HFF-Myc (cell line): ENCODE measurements at regions not wholly inside any gene's neighbourhood (a gene's known extent, or its start where the extent isn't known, plus 50 kb on each side); places are given as distances from the start of the nearest gene placed in this dataset.
"Not testable (repeated sequence)": the region's sequence is repeated elsewhere in the genome, so short reads cannot be mapped to it uniquely, and the experiment has no call there.

Source experiments
- DNase-seq: peaks from one replicate; pipeline ENCODE4 v3.0.0-alpha.2; 2011; ENCODE audit warnings: low read depth; ENCODE audit errors: extremely low read depth
- H3K4me3 ChIP-seq: replicated peaks from 2 replicates; pipeline ENCODE4 v1.5.1; 2011; ENCODE audit warnings: low read depth, mild to moderate bottlenecking, control low read depth, low read length
- TF ChIP-seq, protein P1 (sequence below): IDR thresholded peaks from 2 replicates; pipeline ENCODE4 v1.5.1; 2012; ENCODE audit warnings: mild to moderate bottlenecking, low read depth, low read length, control low read depth; ENCODE audit errors: missing control alignments

DNA sequence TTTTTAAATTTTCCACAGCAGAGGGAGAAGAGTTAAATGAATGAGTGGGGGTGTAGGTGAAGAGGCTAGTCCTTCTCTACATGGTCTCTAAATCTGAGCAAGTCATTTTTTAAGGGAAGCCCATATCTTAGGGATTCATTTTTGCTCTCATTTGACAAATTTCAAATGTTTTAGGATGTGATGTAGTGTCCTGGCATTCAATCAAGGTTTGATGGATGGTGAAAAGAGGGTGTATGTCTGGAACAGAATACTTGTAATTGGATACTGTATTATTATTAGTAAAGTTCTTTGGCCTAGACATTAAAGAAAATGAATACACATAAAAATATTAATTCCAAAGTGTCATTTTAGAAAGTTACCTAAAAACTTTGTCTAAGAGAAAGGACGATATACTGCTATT is 167.8 kb upstream of the PTBP2 start:
- no peak overlapping the region for H3K4me3 ChIP-seq
- DNase-seq: no peak

DNA sequence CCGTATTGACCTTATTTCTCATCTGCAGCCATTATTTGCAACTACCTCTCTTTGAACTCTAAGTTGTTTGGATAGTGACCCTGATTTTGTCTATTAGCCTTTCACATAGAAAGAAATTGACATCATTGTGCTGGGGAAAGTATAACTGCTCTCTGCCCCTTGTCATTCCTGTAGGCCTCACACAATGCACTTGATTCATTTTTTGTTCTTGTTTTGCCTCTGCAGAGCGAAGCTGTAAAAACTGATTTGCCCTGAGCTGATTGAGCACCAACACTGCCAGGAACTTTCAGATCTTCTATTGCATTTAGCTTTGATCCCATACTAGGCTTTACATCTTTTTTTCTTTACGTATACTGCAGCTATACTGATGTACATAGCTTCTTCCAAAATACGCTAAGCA is 167.2 kb upstream of the PTBP2 start:
- TF ChIP-seq, protein P1, sequence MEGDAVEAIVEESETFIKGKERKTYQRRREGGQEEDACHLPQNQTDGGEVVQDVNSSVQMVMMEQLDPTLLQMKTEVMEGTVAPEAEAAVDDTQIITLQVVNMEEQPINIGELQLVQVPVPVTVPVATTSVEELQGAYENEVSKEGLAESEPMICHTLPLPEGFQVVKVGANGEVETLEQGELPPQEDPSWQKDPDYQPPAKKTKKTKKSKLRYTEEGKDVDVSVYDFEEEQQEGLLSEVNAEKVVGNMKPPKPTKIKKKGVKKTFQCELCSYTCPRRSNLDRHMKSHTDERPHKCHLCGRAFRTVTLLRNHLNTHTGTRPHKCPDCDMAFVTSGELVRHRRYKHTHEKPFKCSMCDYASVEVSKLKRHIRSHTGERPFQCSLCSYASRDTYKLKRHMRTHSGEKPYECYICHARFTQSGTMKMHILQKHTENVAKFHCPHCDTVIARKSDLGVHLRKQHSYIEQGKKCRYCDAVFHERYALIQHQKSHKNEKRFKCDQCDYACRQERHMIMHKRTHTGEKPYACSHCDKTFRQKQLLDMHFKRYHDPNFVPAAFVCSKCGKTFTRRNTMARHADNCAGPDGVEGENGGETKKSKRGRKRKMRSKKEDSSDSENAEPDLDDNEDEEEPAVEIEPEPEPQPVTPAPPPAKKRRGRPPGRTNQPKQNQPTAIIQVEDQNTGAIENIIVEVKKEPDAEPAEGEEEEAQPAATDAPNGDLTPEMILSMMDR: no peak
- no peak overlapping the region for H3K4me3 ChIP-seq
- no peak for DNase-seq

More for the DNA sequence above, 167.8 kb upstream of the PTBP2 start:
- TF ChIP-seq, protein P1: no peak

DNA sequence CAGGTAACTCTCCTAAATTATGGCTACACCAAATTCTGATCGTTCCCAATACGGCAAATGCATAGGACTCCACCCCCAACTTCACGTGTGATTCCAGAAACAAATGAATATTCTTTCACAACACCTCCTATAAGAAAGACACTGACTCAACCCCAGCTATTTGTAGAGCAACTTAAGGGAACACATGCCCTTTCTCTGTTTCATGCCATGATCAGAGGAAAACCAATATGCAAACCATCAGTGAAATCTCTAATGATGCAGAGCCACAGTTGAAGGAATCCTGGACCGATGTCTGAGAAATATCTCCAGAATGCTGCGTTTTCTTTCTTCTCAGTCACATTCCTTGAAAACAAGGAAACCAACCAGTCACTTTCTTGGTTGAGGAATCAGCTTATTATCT is 164.2 kb upstream of the PTBP2 start:
- TF ChIP-seq, protein P1: no peak

DNA sequence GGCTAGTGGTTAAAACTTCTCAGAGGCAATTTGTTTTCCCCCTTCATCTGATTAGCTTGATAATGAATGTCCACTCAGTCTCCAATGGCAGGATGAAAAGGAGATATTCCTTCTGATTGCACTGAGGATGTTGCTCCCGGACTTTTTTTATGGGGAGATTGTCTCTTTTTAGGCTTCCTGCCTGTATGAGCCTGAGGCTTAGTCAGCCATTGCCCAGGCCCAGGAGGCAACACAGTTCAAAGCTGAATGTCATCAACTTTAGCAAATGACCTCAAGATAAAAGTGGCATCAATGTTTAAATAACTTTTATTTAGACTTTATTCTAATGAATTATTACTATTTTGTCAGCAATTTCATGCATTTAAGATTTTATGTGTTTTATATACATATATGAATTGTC is 162.9 kb upstream of the PTBP2 start:
- H3K4me3 ChIP-seq: no peak overlapping the region
- TF ChIP-seq, protein P1: no peak
- DNase-seq: no peak

More for the DNA sequence above, 164.2 kb upstream of the PTBP2 start:
- DNase-seq: no peak
- H3K4me3 ChIP-seq: no peak overlapping the region

DNA sequence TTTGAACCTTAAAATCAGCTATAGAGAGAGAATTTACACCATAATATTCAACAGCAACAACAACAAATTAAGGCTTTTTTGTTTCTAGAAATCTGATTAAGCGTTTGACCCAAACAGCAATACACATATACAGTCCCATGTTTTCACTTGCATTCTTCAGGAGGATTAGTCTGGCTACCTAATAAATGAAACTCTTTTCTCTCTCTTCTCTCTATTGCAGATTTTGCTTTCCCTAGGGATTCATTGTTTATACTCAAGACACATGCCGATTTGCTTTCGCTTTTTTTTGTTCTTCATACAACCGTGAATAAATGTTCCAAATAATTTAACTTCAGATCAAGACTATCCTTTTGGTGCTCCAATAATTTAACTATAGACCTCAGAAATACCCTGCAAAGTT is 162.4 kb upstream of the PTBP2 start:
- no peak overlapping the region for H3K4me3 ChIP-seq
- TF ChIP-seq, protein P1: no peak
- no peak for DNase-seq

DNA sequence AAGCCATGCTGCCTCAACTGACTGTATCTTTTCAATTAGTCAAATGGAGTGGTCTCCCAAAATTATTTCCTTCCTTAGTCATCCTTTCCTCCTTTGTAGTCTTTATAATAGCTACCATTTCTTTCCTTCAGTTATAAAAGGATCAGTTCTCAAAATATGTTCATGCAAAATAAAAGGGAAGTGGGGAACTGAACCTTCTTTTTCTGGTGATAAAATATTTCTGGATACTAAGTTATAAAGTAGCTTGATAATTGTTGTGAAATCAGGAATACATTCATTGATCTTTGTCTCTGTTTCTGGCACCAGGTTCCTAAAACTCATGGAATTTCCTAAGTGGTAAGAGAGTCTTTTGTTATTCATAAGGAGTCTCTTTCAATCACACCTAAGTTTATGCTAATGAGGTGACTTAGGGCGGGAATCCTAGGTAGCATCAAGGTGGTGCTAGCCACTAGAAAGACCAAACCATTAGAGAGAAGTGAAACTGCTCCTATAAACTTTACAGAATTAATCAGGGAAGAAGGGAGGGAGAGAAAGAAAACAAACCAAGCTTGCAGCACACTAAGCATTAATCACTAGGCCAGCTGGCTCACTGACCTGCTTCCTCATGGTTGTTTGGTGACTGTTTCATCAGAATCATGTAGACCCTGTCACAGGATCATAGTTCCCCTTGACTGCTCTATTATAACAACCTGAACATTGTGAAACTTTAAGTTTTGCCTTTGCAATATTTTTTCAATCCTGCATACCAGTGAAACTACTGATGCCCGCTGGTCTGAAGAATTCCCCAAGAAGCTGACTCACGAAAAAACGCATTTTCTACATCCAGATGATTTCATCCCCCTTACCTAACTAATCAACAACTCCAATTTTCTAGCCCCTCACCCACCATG is 161.6 kb upstream of the PTBP2 start:
- DNase-seq: peak; percentile 30
- no peak overlapping the region for H3K4me3 ChIP-seq
- TF ChIP-seq, protein P1: no peak

DNA sequence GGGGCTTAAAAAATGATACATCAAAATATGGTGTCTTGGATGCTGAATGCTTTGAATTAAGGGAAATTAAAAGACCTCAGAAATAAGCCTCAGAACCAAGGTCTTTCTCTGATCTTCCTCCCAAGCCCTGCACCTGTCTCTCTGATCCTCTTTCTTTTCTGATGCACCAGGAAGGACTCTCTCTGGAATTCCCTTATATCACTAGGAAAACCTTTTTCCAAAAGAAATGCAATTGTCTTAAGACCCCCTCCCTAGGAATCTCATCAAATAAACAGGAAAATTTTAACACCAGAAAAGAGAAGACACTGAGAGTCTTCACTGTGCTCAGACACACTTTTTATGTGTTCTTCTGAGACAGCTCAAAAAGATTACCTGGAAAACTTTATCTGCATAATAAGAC is 159.5 kb upstream of the PTBP2 start:
- TF ChIP-seq, protein P1: no peak
- H3K4me3 ChIP-seq: no peak overlapping the region
- DNase-seq: no peak

DNA sequence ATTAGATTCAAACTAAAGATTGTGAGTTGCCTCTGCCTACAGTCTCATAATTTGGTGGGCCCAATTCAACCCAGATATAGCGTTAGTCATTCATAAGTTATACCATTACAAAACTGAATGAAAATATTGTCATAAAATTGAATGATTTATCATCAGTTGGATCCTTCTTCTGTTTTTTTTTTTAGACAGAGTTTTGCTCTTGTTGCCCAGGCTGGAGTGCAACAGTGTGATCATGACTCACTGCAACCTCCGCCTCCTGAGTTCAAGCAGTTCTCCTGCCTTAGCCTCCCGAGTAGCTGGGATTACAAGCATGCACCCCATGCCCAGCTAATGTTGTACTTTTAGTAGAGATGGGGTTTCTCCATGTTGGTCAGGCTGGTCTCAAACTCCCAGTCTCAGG is 157.2 kb upstream of the PTBP2 start:
- not testable (repeated sequence) for H3K4me3 ChIP-seq, DNase-seq
